ENCODE measurements at regions not wholly inside any gene's neighbourhood (a gene's known extent, or its start where the extent isn't known, plus 50 kb on each side); places are given as distances from the start of the nearest gene placed in this dataset.
"Not testable (repeated sequence)": the region's sequence is repeated elsewhere in the genome, so short reads cannot be mapped to it uniquely, and the experiment has no call there.

DNA sequence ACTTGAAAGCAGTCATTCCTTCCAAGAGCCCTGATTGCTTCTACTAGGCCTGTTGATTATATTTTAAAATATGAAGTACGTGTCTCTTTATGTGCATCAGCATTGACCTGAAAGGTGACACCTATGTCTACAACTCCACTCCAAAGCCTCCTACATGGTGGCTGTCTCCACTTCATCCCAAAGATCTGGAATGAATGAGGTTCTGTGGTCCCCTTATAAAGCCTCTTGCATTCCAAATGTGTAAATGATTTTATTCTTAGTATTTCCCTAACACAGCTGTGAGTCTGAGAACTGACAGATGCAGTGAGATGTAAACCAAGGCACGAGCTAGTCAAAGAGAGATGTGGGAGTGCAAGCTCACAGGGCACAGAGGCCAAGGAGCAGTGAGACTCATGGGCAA lies 176.0 kb upstream of the SVIL start:
- peak overlapping the region in 3 of 4 donors; percentile 62 to 80 (median 79) for H3K27ac ChIP-seq
- H3K4me1 ChIP-seq: peaks cover 33% of the 10 kb centered on the region
- H3K9me3 ChIP-seq: no peaks in the 10 kb centered on the region
- DNase-seq: no peak
- intact Hi-C loops (cut with DNase I): no loop called here
- 86 to 94% methylated on average over 2 of the region's 2 CpGs for WGBS, 2 donors
- no peak for ATAC-seq
- TF ChIP-seq, protein P1, sequence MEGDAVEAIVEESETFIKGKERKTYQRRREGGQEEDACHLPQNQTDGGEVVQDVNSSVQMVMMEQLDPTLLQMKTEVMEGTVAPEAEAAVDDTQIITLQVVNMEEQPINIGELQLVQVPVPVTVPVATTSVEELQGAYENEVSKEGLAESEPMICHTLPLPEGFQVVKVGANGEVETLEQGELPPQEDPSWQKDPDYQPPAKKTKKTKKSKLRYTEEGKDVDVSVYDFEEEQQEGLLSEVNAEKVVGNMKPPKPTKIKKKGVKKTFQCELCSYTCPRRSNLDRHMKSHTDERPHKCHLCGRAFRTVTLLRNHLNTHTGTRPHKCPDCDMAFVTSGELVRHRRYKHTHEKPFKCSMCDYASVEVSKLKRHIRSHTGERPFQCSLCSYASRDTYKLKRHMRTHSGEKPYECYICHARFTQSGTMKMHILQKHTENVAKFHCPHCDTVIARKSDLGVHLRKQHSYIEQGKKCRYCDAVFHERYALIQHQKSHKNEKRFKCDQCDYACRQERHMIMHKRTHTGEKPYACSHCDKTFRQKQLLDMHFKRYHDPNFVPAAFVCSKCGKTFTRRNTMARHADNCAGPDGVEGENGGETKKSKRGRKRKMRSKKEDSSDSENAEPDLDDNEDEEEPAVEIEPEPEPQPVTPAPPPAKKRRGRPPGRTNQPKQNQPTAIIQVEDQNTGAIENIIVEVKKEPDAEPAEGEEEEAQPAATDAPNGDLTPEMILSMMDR (IDR thresholded peaks at IDR 0.05): no peak
- no peak for TF ChIP-seq POLR2A (IDR thresholded peaks at IDR 0.05)
- no peaks in the 10 kb centered on the region for H3K27me3 ChIP-seq
- H3K4me3 ChIP-seq: no peak overlapping the region
- no peaks in the 10 kb centered on the region for H3K36me3 ChIP-seq (replicated peaks in 1 of 2; ENCODE audit: insufficient read depth in 1 of 2, low read depth in 2 of 2)

DNA sequence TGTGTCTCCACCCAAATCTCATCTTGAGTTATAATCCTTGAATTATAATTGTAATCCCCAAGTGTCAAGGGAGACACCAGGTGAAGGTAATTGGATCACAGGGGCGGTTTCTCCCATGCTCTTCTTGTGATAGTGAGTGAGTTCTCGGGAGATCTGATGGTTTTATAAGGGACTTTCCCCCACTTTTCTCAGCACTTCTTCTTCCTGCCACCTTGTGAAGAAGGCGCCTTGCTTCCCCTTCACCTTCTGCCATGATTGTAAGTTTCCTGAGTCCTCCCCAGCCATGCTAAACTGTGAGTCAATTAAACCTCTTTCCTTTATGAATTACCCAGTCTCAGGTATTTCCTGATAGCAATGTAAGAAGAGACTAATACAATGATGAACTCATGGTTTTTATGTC lies 175.5 kb upstream of the SVIL start:
- H3K4me3 ChIP-seq; ATAC-seq; H3K9me3 ChIP-seq; DNase-seq; H3K27me3 ChIP-seq; H3K27ac ChIP-seq; intact Hi-C loops (cut with DNase I); H3K36me3 ChIP-seq (replicated peaks in 1 of 2; ENCODE audit: insufficient read depth in 1 of 2, low read depth in 2 of 2): not testable (repeated sequence)
- H3K4me1 ChIP-seq: peaks cover 39% of the 10 kb centered on the region
- WGBS, 2 donors: 81 to 85% methylated on average over 3 of the region's 3 CpGs

DNA sequence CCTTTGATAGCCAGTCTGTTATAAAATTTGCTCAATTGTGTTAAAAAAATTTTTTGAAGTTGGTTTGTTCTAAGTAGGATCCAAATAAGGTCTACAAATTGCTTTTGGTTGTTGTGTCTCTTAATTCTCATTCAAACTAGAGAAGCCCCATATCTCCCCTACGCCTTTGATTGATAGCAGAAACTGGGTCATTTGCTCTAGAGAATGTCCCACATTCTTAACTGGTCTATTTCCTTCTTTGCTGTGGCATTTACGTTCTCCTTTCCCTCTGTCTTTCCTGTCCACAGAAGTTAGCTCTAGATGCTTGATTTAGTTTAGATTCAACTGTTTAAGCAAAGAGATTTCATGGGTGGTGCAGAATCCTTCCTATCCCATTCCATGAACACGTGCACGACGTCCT lies 174.6 kb upstream of the SVIL start:
- intact Hi-C loops (cut with DNase I): no loop called here
- H3K27ac ChIP-seq: no peak overlapping the region
- DNase-seq (no peak), ATAC-seq (no peak)
- 80 to 84% methylated on average over 5 of the region's 5 CpGs for WGBS, 2 donors
- H3K9me3 ChIP-seq: no peaks in the 10 kb centered on the region
- H3K36me3 ChIP-seq (replicated peaks in 1 of 2; ENCODE audit: insufficient read depth in 1 of 2, low read depth in 2 of 2): no peaks in the 10 kb centered on the region
- H3K27me3 ChIP-seq: no peaks in the 10 kb centered on the region
- TF ChIP-seq, protein P1 (IDR thresholded peaks at IDR 0.05): no peak
- TF ChIP-seq POLR2A (IDR thresholded peaks at IDR 0.05): no peak
- no peak overlapping the region for H3K4me3 ChIP-seq
- H3K4me1 ChIP-seq: peaks cover 39% of the 10 kb centered on the region

DNA sequence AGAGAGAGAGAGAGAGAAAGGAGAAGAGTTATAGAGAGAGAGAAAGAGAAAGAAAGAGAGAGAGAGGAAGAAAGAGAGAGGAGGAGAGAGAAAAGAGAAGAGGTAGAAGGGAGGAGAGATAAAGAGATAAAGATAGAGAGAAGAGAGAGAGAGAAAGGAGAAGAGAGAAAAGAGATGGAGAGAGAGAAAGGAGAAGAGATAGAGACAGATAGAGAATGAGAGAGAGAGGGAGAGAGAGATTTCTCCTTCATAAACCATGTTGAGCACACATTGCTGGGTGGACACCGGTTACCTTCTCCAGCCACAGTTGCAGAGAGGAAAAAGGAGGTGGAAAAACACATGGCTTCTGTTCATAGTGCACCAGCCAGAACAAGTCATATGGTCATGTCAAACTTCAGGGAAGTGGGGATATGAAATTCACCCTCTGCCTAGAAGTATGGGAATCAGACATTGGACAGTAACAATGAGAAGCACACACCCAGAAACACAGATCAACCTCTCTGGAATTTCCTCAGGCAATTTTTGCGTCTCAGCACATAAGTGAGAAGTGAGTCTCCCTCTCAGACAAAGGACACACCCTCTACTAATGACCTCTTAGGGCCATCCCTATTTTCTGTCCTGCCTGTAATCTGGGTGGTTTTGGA lies 172.5 kb upstream of the SVIL start:
- Histone ChIP-seq H3K36me3 (replicated peaks in 1 of 2; ENCODE audit: insufficient read depth in 1 of 2, low read depth in 2 of 2) (no peaks in the 10 kb centered on the region), H3K4me3 (no peak overlapping the region), H3K27ac (no peak overlapping the region), H3K27me3 (no peaks in the 10 kb centered on the region), H3K4me1 (peaks cover 36% of the 10 kb centered on the region), H3K9me3 (no peaks in the 10 kb centered on the region)
- no peak for DNase-seq
- intact Hi-C loops (cut with DNase I): no loop called here
- ATAC-seq: no peak
- WGBS, 2 donors: 85 to 92% methylated on average over 2 of the region's 2 CpGs
- TF ChIP-seq, protein P1 (IDR thresholded peaks at IDR 0.05): no peak
- TF ChIP-seq POLR2A (IDR thresholded peaks at IDR 0.05): no peak

DNA sequence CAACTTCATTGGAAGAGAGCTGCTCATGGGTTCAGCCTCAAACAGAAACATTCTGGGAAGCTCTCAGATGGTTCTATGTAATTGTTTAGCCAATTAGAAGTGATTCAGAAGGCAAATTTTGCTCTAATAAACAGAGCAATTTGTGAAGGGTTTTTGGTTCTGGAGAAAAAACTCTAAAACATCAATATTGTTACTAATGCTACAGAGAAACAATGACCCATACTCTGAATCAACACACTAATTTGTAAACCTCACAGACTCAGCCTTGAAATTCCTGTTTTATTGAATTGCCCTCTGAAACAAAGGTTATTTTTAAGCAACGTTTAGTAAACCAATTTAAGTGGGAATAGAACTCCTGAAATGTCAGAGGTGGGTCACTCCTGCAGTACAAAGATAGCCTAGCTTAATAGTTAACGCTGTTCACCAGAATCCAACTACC lies 171.6 kb upstream of the SVIL start:
- H3K36me3 ChIP-seq (replicated peaks in 1 of 2; ENCODE audit: insufficient read depth in 1 of 2, low read depth in 2 of 2): no peaks in the 10 kb centered on the region
- H3K4me3 ChIP-seq: no peak overlapping the region
- no peaks in the 10 kb centered on the region for H3K27me3 ChIP-seq
- no peaks in the 10 kb centered on the region for H3K9me3 ChIP-seq
- intact Hi-C loops (cut with DNase I): no loop called here
- TF ChIP-seq, protein P1 (IDR thresholded peaks at IDR 0.05): no peak
- no peak for TF ChIP-seq POLR2A (IDR thresholded peaks at IDR 0.05)
- H3K27ac ChIP-seq: peak overlapping the region in 2 of 4 donors; percentile 46 to 47
- H3K4me1 ChIP-seq: peaks cover 27% of the 10 kb centered on the region
- peak; percentile 47 for ATAC-seq
- DNase-seq: no peak
- WGBS, 2 donors: 9 to 24% methylated on average over 2 of the region's 2 CpGs
